Esophagus squamous epithelium (tissue), 5 donors: ENCODE measurements at regions not wholly inside any gene's neighbourhood (a gene's known extent, or its start where the extent isn't known, plus 50 kb on each side); places are given as distances from the start of the nearest gene placed in this dataset.
"Not testable (repeated sequence)": the region's sequence is repeated elsewhere in the genome, so short reads cannot be mapped to it uniquely, and the experiment has no call there.

Experiments used
- DNase-seq: peaks from one replicate; lab custom pipeline; 2025; lab: John Stamatoyannopoulos, UW
- H3K27ac ChIP-seq, 4 donors: fragments of 200-600 bp; sonication (generic); one replicate each; pipeline ENCODE4 v1.5.1; 2016 to 2019; ENCODE audit warnings: mild to moderate bottlenecking in 1 of 4
- H3K27me3 ChIP-seq, 4 donors: fragments of 200-600 bp; sonication (generic); 1 replicate in 3 of 4; 2 replicates in 1 of 4; pipeline versions ENCODE4 v1.5.1 to v1.6.0; 2017 to 2021; ENCODE audit warnings: antibody characterized with exemption in 1 of 4
- H3K36me3 ChIP-seq, 3 donors: fragments of 200-600 bp; sonication (generic); one replicate each; pipeline ENCODE4 v1.5.1; 2016 to 2019
- H3K4me1 ChIP-seq, 3 donors: fragments of 200-600 bp; sonication (generic); one replicate each; pipeline ENCODE4 v1.5.1; 2017 to 2019
- H3K4me3 ChIP-seq, 4 donors: fragments of 200-600 bp; sonication (generic); 1 replicate in 3 of 4; 2 replicates in 1 of 4; pipeline ENCODE4 v1.5.1; 2016 to 2019; ENCODE audit warnings: mild to moderate bottlenecking in 2 of 4, moderate library complexity in 1 of 4
- H3K9me3 ChIP-seq, 3 donors: fragments of 200-600 bp; sonication (generic); one replicate each; pipeline ENCODE4 v1.5.1; 2016 to 2019
- POLR2A ChIP-seq, 4 donors: fragments of 450-650 bp; IDR thresholded peaks; one replicate each; pipeline ENCODE4 v1.6.1; 2017; ENCODE audit warnings: antibody characterized with exemption in 4 of 4, mild to moderate bottlenecking in 4 of 4, moderate library complexity in 3 of 4
- WGBS, 2 donors: methylation state at CpG; one replicate each; pipeline ENCODE4 v1.1.5; 2018; 5-methylcytosine and 5-hydroxymethylcytosine counted together
- intact Hi-C: fragments of 100-400 bp; cut with DNase I; formaldehyde crosslinking; loops from one replicate; pipeline ENCODE4 v1.15.0; 2022
- TF ChIP-seq, protein P1 (sequence below), 6 experiments: fragments of 450-650 bp in 4 of 6; fragments of 200-600 bp in 2 of 6; sonication (generic) in 2 of 6; IDR thresholded peaks; one replicate each; pipeline ENCODE4 v1.5.1; 2016 to 2019; ENCODE audit warnings: antibody characterized with exemption in 6 of 6, mild to moderate bottlenecking in 4 of 6, moderate library complexity in 4 of 6
- donor health status: DM: yes; HTN: yes; CAD: no.

DNA sequence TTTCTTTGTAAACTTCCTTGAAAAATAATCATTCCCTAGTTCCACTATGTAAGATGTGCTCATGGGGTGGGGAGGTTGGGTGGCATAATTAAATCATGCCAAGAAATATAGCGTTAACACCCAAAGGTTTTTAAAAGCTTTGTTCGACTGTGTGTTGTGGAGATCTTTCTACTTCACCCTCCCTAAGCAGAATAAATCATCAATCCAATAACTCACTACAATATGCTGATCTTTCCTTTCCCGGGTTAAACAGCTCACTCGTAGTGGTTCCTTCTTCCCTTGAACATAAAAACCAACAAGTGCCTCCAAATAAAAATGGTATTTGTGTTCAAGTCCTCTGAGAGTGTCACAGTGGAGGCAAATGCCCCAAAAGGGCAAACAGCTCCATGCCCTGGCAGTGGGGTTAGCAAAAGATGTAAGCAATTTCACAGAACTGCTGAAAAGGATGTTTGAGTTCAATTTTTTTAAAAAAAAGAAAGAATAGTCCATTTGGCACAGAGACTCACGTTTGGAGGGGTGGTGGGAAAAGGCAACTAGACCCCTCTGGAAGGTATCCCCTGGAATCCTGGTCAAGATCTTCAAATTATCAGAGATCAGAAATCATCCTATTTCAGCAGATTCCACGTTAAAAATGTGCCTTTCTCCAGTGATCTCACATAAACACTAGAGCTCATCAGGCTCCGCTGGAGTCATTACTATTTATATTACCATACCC lies 99.1 kb downstream of the TFAP2A start:
- intact Hi-C loops: no loop called here
- Histone ChIP-seq H3K36me3 (no peaks in the 10 kb centered on the region), H3K27ac (peak overlapping the region; percentile 38 to 64 (median 52)), H3K4me3 (peak overlapping the region in 1 of 4 donors; percentile 1), H3K9me3 (no peaks in the 10 kb centered on the region), H3K4me1 (peaks cover 0 to 34% (median 14%) of the 10 kb centered on the region in 3 donors), H3K27me3 (peaks cover 0 to 24% (median 0%) of the 10 kb centered on the region in 4 donors)
- TF ChIP-seq, protein P1, sequence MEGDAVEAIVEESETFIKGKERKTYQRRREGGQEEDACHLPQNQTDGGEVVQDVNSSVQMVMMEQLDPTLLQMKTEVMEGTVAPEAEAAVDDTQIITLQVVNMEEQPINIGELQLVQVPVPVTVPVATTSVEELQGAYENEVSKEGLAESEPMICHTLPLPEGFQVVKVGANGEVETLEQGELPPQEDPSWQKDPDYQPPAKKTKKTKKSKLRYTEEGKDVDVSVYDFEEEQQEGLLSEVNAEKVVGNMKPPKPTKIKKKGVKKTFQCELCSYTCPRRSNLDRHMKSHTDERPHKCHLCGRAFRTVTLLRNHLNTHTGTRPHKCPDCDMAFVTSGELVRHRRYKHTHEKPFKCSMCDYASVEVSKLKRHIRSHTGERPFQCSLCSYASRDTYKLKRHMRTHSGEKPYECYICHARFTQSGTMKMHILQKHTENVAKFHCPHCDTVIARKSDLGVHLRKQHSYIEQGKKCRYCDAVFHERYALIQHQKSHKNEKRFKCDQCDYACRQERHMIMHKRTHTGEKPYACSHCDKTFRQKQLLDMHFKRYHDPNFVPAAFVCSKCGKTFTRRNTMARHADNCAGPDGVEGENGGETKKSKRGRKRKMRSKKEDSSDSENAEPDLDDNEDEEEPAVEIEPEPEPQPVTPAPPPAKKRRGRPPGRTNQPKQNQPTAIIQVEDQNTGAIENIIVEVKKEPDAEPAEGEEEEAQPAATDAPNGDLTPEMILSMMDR (IDR thresholded peaks at IDR 0.05): no peak
- TF ChIP-seq POLR2A (IDR thresholded peaks at IDR 0.05): no peak
- WGBS, 2 donors: 18 to 21% methylated on average over 7 of the region's 7 CpGs
- DNase-seq: no peak

DNA sequence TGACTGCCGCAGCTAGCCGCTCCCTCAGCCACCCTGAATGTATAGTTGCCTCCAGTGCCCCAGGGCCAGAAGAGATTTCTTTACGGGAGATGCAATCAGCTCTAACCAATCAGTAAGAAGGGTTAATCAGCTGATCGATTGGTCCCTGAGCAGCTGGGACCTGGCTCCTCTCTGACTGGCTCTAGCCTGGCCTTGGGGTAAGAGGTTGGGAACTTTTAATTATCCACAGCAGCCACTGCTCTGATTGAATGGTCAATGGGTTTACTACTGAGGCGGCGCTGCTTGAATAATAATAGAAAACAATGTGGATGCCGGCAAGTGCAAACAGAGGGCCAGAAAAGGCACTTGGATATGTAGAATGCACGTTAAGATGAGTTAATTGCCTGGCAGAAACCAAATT lies 99.8 kb downstream of the TFAP2A start:
- DNase-seq: no peak
- H3K36me3 ChIP-seq: no peaks in the 10 kb centered on the region
- intact Hi-C loops: no loop called here
- peak overlapping the region in 2 of 4 donors; percentile 42 to 61 for H3K27ac ChIP-seq
- H3K4me1 ChIP-seq: peaks cover 0 to 42% (median 14%) of the 10 kb centered on the region in 3 donors
- no peaks in the 10 kb centered on the region for H3K9me3 ChIP-seq
- peaks cover 0 to 24% (median 0%) of the 10 kb centered on the region in 4 donors for H3K27me3 ChIP-seq
- TF ChIP-seq, protein P1 (IDR thresholded peaks at IDR 0.05): no peak
- TF ChIP-seq POLR2A (IDR thresholded peaks at IDR 0.05): no peak
- no peak overlapping the region for H3K4me3 ChIP-seq
- 43 to 46% methylated on average over 8 of the region's 8 CpGs for WGBS, 2 donors

DNA sequence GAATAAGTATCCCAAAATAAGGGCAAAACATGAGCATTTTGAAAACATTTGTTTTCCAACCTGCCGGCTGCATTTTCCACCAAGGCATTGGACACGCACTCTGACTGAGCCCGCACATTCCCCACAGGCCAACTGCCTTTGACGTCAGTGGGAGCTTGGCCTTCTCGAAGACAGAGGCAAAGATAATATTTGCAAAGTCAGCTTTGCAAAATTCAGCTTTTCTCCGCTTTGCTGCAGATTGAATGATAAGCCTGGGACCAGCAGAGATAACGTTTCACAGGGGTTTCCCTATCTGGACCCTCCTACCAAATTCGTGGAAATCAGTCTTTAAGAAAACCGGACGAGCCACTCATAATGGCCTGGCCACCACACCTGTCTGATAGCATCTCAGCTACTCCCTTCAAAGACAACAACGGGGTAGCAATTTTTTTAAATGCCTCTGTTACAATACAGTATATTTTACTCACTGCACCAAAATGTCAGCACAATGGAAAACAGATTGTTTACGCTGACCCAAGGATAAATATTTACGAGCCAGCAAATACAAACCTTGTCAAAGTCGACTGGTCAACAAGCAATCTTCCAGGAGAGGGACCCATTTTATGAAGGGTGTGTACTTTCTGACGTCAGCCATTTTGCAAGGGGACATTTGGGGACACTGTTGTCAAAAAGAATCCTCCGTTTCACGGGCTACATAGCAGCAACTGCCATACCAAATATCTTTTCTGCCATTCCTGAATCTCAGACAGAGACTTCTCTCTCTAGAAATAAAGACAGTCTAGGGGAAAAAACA lies 100.5 kb downstream of the TFAP2A start:
- no peak for TF ChIP-seq POLR2A (IDR thresholded peaks at IDR 0.05)
- TF ChIP-seq, protein P1 (IDR thresholded peaks at IDR 0.05): no peak
- no peak for DNase-seq
- 82 to 83% methylated on average over 17 of the region's 17 CpGs for WGBS, 2 donors
- Histone ChIP-seq H3K36me3 (no peaks in the 10 kb centered on the region), H3K4me3 (no peak overlapping the region), H3K27me3 (peaks cover 0 to 24% (median 0%) of the 10 kb centered on the region in 4 donors), H3K27ac (peak overlapping the region in 1 of 4 donors; percentile 61), H3K4me1 (peaks cover 0 to 47% (median 14%) of the 10 kb centered on the region in 3 donors), H3K9me3 (no peaks in the 10 kb centered on the region)
- intact Hi-C loops: no loop called here

DNA sequence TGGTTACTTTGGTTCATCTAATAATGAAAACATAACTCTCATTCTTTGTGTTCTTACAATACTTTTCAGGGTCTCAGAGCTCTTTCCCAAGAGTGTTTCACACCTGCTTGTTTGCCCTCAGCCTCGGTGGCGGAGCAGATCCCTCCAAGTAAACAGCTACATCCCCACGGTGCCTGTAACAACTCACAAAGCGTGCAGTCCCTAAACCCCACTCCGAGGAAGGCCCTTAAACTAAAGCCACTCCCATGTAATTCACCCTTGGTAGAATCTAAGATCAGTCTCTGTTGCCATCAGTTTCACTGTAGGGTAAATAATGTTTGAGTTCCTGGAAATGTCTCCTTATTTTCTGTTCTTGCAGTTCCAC lies 101.1 kb downstream of the TFAP2A start:
- WGBS, 2 donors: 80 to 90% methylated on average over 5 of the region's 5 CpGs
- Histone ChIP-seq H3K4me1 (peaks cover 0 to 47% (median 14%) of the 10 kb centered on the region in 3 donors), H3K27ac (no peak overlapping the region), H3K27me3 (peaks cover 0 to 20% (median 0%) of the 10 kb centered on the region in 4 donors), H3K36me3 (no peaks in the 10 kb centered on the region), H3K4me3 (no peak overlapping the region), H3K9me3 (no peaks in the 10 kb centered on the region)
- TF ChIP-seq, protein P1 (IDR thresholded peaks at IDR 0.05): no peak
- TF ChIP-seq POLR2A (IDR thresholded peaks at IDR 0.05): no peak
- intact Hi-C loops: no loop called here
- no peak for DNase-seq

DNA sequence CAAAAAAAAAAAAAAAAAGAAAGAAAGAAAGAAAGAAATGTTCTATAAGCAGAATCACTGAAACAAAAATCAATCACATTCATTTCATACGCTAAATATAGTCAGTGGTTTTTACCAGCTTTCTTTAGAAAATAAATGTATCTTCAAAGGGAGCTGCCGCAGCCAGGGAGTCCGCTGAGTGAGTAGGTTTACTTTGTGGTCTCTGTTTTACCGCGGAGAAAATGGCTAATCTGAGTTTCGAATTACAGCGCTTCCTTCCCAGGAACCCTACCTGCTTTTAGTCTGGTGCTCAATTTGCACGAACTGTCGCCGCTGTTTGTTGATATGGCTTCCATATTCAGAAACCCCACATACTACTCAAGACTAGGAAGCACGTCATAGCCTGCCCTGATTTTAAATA lies 102.4 kb downstream of the TFAP2A start:
- 80 to 89% methylated on average over 11 of the region's 11 CpGs for WGBS, 2 donors
- Histone ChIP-seq H3K27me3 (peaks cover 0 to 12% (median 0%) of the 10 kb centered on the region in 4 donors), H3K36me3 (no peaks in the 10 kb centered on the region), H3K4me3 (no peak overlapping the region), H3K27ac (no peak overlapping the region), H3K4me1 (peaks cover 0 to 46% (median 14%) of the 10 kb centered on the region in 3 donors), H3K9me3 (no peaks in the 10 kb centered on the region)
- TF ChIP-seq POLR2A (IDR thresholded peaks at IDR 0.05): no peak
- TF ChIP-seq, protein P1 (IDR thresholded peaks at IDR 0.05): no peak
- no peak for DNase-seq
- intact Hi-C loops: no loop called here

DNA sequence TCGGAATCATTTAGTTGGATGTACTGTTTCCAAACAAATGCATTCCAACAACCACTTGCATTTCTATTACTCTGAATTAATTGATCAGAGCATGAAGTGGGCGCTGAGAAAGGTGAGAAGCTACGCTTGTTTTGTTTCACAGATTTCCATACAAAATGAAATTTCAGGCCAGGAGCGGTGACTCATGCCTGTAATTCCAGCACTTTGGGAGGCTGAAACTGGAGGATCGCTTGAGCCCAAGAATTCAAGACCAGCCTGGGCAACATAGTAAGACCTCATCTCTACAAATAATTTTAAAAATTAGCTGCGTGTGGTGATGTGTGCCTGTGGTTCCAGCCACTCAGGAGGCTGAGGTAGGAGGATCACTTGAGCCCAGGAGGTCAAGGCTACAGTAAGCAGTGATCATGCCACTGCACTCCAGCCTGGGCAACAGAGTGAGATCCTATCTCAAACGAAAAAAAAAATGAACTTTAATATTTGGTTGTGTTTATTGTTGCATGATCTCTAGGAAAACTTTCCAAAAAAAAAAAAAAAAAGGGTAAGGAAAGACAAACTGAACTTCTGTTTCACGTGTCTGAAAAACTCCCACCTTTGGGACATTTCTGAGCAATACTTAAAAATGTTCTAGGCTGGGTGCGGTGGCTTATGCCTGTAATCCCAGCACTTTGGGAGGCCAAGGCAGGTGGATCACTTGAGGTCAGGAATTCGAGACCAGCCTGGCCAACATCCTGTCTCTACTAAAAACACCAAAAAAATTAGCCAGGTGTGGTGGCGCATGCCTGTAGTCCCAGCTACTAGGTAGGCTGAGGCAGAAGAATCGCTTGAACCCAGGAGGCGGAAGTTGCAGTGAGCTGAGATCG lies 103.1 kb downstream of the TFAP2A start:
- DNase-seq, H3K9me3 ChIP-seq, H3K4me3 ChIP-seq, H3K36me3 ChIP-seq, intact Hi-C loops, H3K27ac ChIP-seq: not testable (repeated sequence)
- Histone ChIP-seq H3K4me1 (peaks cover 0 to 40% (median 9%) of the 10 kb centered on the region in 3 donors), H3K27me3 (peaks cover 0 to 12% (median 0%) of the 10 kb centered on the region in 4 donors)
- WGBS, 2 donors: 74 to 85% methylated on average over 13 to 14 of the region's 14 CpGs
